ENCODE measurements at regions not wholly inside any gene's neighbourhood (a gene's known extent, or its start where the extent isn't known, plus 50 kb on each side); places are given as distances from the start of the nearest gene placed in this dataset.
"Not testable (repeated sequence)": the region's sequence is repeated elsewhere in the genome, so short reads cannot be mapped to it uniquely, and the experiment has no call there.

DNA sequence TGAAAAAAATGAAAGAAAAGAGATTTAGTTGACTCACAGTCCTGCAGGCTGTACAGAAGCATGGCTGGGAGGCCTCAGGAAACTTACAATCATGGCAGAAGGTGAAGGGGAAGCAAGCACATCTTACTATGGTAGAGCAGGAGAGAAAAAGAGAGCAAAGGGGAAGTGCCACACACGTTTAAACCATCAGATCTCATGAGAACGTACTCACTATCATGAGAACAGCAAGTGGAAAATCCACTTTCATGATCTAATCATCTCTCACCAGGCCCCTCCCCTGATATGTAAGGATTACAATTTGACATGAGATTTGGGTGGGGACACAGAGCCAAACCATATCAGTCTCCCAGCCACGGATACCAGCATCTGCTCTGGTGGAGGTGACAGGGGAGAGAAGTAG, 50.8 kb upstream of the CPOX start:
- DNase-seq (ENCODE audit: low read depth, low spot score), result no peak
- in situ Hi-C loops (cut with HindIII; ENCODE audit: low pct_unique_long_range_greater_than_20kb, low sequenced_read_pairs), result no loop called here

DNA sequence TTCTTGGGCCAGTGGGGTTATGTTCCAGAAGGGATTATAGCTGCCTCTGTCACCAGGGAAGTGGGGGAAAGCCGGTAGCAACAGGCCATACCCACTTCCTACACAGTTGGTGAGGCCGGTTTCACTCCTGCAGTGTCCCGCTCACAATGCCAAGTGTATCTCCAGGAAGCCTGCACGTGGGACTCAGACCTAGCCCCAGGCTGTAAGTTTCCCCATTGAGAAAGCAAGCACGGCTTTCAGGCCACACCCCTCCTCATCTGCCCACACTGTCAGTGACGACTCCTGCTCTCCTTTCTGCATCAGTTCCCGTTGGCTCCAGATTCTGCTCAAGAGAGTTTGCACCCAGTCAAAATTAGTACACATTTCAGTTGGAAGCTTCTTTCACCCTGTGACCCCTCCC, 51.6 kb upstream of the CPOX start:
- in situ Hi-C loops (cut with HindIII; ENCODE audit: low pct_unique_long_range_greater_than_20kb, low sequenced_read_pairs), result no loop called here
- peak; percentile 76 for DNase-seq (ENCODE audit: low read depth, low spot score)

DNA sequence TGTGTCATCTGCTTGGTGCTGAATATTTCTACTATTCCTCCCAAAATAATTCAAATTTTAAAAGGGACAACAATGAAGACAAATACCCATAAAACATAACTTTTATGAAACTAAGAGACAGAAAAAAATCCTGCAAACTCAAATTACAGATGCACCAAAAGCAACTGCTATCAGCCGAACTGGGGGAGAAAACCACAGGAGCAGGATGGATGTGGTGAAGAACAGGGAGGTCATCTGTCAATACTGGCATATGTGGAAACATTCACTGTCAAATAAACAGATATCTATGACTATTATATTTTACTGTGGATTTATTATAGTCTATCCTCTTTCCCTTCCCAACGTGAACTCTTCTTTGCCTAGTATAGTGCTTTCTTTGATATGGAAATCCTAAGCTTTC, 53.3 kb upstream of the CPOX start:
- no peak for DNase-seq (ENCODE audit: low read depth, low spot score)
- in situ Hi-C loops (cut with HindIII; ENCODE audit: low pct_unique_long_range_greater_than_20kb, low sequenced_read_pairs), result no loop called here

DNA sequence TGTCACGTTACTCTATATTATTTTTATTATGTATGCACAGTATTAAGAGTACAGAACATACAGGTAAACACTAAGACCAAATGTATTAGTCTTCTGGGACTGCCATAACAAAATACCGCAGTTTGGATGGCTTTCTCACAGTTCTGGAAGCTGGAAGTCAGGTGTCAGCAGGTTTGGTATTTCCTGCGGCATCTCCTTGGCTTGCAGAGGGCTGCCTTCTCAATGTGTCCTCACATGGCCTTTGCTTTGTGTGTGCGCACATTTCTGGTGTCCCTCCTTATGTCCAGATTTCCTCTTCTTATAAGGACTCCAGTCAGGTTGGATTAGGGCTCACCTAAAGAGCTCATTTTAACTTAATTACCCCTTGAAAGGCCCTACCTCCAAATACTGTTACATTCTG, 53.8 kb upstream of the CPOX start:
- in situ Hi-C loops (cut with HindIII; ENCODE audit: low pct_unique_long_range_greater_than_20kb, low sequenced_read_pairs), result no loop called here
- DNase-seq (ENCODE audit: low read depth, low spot score), result no peak

DNA sequence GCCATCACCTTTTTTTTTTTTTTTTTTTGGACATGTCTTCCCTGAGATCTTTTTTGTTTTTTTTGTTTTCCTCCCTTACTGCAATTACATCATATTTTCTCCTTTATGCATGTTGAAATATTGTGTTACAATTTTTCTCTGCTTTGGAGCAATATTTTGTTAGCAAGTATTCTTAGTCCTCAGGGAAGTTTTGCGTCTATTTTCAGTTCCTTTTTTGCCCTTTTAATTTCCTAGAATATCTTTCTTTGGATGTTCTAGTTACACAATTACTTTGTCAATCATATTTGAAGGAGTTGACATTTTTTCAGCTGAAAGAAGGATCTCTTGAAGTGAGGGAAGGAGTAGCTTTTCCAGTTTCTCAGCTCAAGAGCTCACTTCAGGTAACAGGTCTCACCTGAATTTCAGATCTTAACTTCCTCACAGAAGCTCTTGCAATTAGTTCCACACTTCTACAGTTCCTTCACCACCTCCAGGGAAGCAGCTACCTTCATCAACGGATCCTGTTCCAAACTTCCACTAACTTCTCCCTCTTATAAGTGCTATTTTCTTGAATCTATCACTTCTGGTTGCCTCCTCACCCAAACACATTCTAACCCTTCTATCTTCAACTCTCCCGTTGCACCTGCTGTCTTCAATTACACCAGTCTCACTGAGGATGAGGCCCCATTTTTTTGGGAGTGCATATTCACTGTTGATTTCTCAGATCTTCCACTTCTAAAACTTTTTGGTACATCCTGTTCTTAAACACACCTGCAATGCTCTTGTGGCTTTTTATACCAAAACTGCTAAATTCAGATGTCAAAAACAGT, 57.8 kb upstream of the CPOX start:
- in situ Hi-C loops (cut with HindIII; ENCODE audit: low pct_unique_long_range_greater_than_20kb, low sequenced_read_pairs), result no loop called here
- no peak for DNase-seq (ENCODE audit: low read depth, low spot score)

DNA sequence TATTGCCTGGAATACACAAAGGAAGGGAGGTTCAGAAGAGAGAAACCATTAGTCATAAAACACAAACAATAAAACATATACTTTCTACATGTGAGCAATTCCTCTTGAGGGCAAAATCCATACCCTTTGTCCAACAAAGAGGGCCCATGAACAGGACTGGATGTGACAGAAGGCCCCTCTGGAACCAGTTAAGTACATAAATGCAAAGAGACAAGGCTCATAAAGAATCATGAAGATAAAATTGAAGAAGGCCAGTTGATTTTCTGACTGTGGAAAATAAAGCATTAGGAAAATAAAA, 58.3 kb upstream of the CPOX start:
- in situ Hi-C loops (cut with HindIII; ENCODE audit: low pct_unique_long_range_greater_than_20kb, low sequenced_read_pairs), result no loop called here
- no peak for DNase-seq (ENCODE audit: low read depth, low spot score)

DNA sequence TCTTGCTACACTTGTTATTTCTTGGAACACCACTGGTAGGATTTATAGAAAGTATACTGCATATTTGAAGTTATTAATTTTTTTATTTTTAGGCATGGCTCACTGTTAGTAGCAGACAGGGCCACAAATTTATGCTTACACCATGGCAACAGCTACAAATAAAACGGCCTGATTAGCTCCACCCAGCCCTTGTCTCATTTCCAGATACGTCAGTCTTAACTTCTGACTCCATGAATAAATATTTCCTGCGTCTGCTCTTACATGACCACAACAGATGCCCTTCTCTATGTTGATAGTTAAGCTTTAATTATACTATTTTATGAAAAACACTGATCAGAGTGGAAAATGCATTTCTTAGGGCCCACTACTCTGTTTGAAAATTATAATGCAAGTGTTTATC, 62.3 kb upstream of the CPOX start:
- no peak for DNase-seq (ENCODE audit: low read depth, low spot score)
- in situ Hi-C loops (cut with HindIII; ENCODE audit: low pct_unique_long_range_greater_than_20kb, low sequenced_read_pairs), result no loop called here

GRCh38 chr3:98657457-98657856, 64.0 kb upstream of the CPOX start:
- no peak for DNase-seq (ENCODE audit: low read depth, low spot score)
- in situ Hi-C loops (cut with HindIII; ENCODE audit: low pct_unique_long_range_greater_than_20kb, low sequenced_read_pairs), result no loop called here

GRCh38 chr3:98662699-98663098, 69.3 kb upstream of the CPOX start:
- DNase-seq (ENCODE audit: low read depth, low spot score), result no peak
- in situ Hi-C loops (cut with HindIII; ENCODE audit: low pct_unique_long_range_greater_than_20kb, low sequenced_read_pairs), result no loop called here

GRCh38 chr3:98670020-98670419, 76.6 kb upstream of the CPOX start:
- in situ Hi-C loops (cut with HindIII; ENCODE audit: low pct_unique_long_range_greater_than_20kb, low sequenced_read_pairs), result no loop called here

GRCh38 chr3:98679986-98680385, 83.2 kb upstream of the ST3GAL6 start:
- no peak for DNase-seq (ENCODE audit: low read depth, low spot score)
- in situ Hi-C loops (cut with HindIII; ENCODE audit: low pct_unique_long_range_greater_than_20kb, low sequenced_read_pairs), result no loop called here

More at GRCh38 chr3:98670020-98670419, 76.6 kb upstream of the CPOX start:
- no peak for DNase-seq (ENCODE audit: low read depth, low spot score)

- in situ Hi-C loops (cut with HindIII; ENCODE audit: low pct_unique_long_range_greater_than_20kb, low sequenced_read_pairs), result no loop called here
- DNase-seq (ENCODE audit: low read depth, low spot score), result no peak
Observed at GRCh38 chr3:98680723-98681122, 82.4 kb upstream of the ST3GAL6 start.

DNA sequence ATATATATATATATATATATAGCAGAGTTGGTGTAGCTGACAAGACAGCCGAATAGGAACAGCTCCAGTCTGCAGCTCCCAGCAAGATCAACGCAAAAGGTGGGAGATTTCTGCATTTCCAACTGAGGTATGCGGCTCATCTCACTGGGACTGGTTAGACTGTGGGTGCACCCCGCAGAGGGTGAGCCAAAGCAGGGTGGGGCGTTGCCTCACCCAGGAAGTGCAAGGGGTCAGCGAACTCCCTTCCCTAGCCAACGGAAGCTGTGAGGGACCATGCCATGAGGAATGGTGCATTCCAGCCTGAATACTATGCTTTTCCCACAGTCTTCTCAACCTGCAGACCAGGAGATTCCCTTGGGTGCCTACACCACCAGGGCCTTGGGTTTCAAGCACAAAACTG, 81.7 kb upstream of the ST3GAL6 start:
- no peak for DNase-seq (ENCODE audit: low read depth, low spot score)
- in situ Hi-C loops (cut with HindIII; ENCODE audit: low pct_unique_long_range_greater_than_20kb, low sequenced_read_pairs), result no loop called here

- DNase-seq (ENCODE audit: low read depth, low spot score); in situ Hi-C loops (cut with HindIII; ENCODE audit: low pct_unique_long_range_greater_than_20kb, low sequenced_read_pairs): not testable (repeated sequence)
Observed at GRCh38 chr3:98682391-98682790, 80.7 kb upstream of the ST3GAL6 start.

DNA sequence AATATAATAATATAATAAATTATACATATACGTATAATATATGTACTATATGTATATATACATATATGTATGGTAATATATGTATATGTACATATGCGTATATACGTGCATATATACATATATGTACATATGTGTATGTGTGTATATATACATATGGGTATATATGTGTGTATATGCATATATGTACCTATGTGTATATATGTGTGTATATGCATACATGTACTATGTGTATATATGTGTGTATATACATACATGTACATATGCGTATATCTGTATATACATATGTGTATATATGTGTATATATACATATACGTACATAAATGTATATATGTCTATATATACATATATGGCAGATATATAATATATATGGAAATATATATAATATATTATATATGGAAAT, 74.8 kb upstream of the ST3GAL6 start:
- in situ Hi-C loops (cut with HindIII; ENCODE audit: low pct_unique_long_range_greater_than_20kb, low sequenced_read_pairs), result no loop called here
- DNase-seq (ENCODE audit: low read depth, low spot score), result no peak

GRCh38 chr3:98690876-98691275, 72.3 kb upstream of the ST3GAL6 start:
- DNase-seq (ENCODE audit: low read depth, low spot score), result no peak
- in situ Hi-C loops (cut with HindIII; ENCODE audit: low pct_unique_long_range_greater_than_20kb, low sequenced_read_pairs), result no loop called here

DNA sequence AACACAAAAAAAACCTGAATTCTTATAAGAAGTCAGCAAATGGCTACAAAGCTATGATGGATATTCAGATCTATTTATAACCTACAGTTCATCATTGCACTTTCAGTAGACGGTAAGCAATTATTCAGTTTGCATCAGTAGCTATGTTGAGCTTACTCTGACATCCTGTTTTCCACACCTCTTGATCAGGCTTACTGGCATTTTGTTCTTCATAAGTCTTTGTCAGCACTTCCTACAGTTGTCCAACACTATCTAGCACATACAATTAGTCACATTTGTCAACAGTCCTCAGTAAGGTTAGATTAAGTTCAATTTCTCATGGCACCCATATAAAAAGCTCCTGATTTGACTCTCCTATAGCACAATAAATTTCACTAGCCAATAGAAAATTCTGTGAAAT, 71.2 kb upstream of the ST3GAL6 start:
- no peak for DNase-seq (ENCODE audit: low read depth, low spot score)

GRCh38 chr3:98692787-98693473, 70.2 kb upstream of the ST3GAL6 start:
- in situ Hi-C loops (cut with HindIII; ENCODE audit: low pct_unique_long_range_greater_than_20kb, low sequenced_read_pairs), result no loop called here

More for the DNA sequence above, 71.2 kb upstream of the ST3GAL6 start:
- in situ Hi-C loops (cut with HindIII; ENCODE audit: low pct_unique_long_range_greater_than_20kb, low sequenced_read_pairs), result no loop called here

DNA sequence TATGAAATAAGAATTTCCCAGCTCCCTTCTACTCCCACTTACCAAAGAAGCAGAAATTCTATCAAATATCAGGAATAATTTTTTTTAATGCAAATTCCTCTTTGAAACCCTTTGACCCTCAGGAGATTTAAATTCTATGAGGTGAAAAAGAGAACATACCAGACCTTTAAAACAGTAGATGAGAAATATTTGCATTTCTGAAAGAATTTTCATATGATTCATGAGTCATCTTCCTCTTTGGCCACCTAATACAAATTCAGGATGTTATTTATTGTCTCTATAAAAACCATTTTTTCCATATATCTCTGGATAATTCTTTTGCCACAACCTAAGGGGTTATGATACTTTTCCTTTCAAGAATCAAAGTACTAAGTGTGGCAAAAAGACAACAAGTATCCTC, 67.3 kb upstream of the ST3GAL6 start:
- in situ Hi-C loops (cut with HindIII; ENCODE audit: low pct_unique_long_range_greater_than_20kb, low sequenced_read_pairs), result no loop called here
- DNase-seq (ENCODE audit: low read depth, low spot score), result no peak

More at GRCh38 chr3:98692787-98693473, 70.2 kb upstream of the ST3GAL6 start:
- no peak for DNase-seq (ENCODE audit: low read depth, low spot score)
